ENCODE measurements at regions not wholly inside any gene's neighbourhood (a gene's known extent, or its start where the extent isn't known, plus 50 kb on each side); places are given as distances from the start of the nearest gene placed in this dataset.
"Not testable (repeated sequence)": the region's sequence is repeated elsewhere in the genome, so short reads cannot be mapped to it uniquely, and the experiment has no call there.

DNA sequence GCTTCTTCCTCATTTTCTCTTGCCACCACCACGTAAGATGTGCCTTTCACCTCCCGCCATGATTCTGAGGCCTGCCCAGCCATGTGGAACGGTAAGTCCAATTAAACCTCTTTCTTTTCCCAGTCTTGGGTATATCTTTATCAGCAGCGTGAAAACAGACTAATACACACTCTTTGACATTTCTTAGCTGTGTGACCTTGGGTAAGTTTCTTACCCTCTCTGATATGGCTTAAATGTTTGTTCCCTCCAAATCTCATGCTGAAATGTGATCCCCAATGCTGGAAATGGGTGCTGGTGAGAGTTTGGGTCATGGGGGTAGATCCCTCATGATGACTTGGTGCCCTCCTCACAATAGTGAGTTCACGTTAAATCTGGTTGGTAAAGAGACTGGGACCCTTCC is 188.8 kb upstream of the IRX4 start:
- DNase-seq: no peak
- Mint-ChIP-seq H3K9me3 (peaks cover 4% of the 10 kb centered on the region), H3K4me1 (peaks cover 19% of the 10 kb centered on the region)

DNA sequence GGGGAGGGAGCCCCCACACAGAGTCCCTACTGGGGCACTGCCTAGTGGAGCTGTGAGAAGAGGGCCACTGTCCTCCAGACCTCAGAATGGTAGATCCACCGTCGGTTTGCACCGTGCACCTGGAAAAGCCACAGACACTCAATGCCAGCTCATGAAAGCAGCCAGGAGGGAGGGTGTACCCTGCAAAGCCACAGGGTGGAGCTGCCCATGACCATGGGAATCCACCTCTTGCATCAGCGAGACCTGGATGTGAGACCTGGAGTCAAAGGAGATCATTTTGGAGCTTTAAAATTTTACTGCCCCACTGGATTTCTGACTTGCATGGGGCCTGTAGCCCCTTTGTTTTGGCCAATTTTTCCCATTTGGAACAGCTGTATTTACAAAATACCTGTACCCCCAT is 188.1 kb upstream of the IRX4 start:
- H3K27me3 Mint-ChIP-seq (ENCODE audit: low read depth, poor library complexity): peaks cover 22% of the 10 kb centered on the region
- not testable (repeated sequence) for H3K4me3 Mint-ChIP-seq; H3K27ac Mint-ChIP-seq; DNase-seq; H3K36me3 Mint-ChIP-seq (ENCODE audit: low read depth); H3K9me3 Mint-ChIP-seq
- peaks cover 27% of the 10 kb centered on the region for H3K4me1 Mint-ChIP-seq

More for the DNA sequence above, 188.8 kb upstream of the IRX4 start:
- Mint-ChIP-seq H3K4me3 (no peak overlapping the region), H3K27ac (no peak overlapping the region), H3K27me3 (ENCODE audit: low read depth, poor library complexity) (peaks cover 22% of the 10 kb centered on the region), H3K36me3 (ENCODE audit: low read depth) (no peaks in the 10 kb centered on the region)
- TF ChIP-seq, protein P1, sequence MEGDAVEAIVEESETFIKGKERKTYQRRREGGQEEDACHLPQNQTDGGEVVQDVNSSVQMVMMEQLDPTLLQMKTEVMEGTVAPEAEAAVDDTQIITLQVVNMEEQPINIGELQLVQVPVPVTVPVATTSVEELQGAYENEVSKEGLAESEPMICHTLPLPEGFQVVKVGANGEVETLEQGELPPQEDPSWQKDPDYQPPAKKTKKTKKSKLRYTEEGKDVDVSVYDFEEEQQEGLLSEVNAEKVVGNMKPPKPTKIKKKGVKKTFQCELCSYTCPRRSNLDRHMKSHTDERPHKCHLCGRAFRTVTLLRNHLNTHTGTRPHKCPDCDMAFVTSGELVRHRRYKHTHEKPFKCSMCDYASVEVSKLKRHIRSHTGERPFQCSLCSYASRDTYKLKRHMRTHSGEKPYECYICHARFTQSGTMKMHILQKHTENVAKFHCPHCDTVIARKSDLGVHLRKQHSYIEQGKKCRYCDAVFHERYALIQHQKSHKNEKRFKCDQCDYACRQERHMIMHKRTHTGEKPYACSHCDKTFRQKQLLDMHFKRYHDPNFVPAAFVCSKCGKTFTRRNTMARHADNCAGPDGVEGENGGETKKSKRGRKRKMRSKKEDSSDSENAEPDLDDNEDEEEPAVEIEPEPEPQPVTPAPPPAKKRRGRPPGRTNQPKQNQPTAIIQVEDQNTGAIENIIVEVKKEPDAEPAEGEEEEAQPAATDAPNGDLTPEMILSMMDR (IDR thresholded peaks at IDR 0.05): no peak

DNA sequence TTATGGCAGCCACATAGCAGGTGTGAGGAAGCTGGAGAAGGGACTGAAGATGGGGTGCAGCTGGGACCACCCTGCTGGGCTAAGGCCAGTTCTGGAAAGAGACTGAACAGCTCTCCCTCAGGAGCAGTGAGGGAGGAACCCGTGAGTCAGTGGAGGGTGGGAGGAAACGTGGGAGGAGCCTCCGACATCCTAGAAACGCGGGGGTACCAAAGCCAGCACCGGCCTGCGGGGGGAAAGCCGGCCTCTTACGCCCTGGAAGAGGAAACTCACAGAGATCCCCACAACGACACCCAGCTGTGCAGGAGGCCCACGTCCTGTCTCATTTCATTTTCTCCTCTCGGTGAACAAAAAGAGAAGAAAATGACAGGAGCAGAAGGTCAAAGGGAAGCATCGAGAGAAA is 185.8 kb upstream of the IRX4 start:
- peaks cover 20% of the 10 kb centered on the region for H3K9me3 Mint-ChIP-seq

DNA sequence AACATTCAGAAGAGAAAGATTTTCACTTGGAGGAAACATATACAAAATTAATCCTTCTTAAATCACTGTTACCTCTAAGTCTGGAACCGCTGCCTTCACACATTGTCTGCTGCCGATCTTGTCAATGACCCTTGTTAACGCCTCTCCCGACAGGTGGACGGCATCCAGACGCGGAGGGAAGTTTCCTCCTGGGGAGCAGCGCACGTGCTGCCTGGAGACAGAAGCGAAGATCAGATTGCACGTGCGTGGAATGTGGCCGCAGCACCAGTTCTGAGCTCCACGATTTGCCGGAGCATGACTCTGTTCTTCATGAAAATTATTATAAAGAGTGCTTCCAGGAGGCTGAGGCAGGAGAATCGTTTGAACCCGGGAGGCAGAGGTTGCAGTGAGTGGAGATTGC is 183.6 kb upstream of the IRX4 start:
- Mint-ChIP-seq H3K27me3 (ENCODE audit: low read depth, poor library complexity) (peaks cover 16% of the 10 kb centered on the region), H3K36me3 (ENCODE audit: low read depth) (no peaks in the 10 kb centered on the region), H3K4me1 (peaks cover 28% of the 10 kb centered on the region), H3K4me3 (no peak overlapping the region), H3K27ac (no peak overlapping the region), H3K9me3 (peaks cover 30% of the 10 kb centered on the region)
- no peak for DNase-seq
- TF ChIP-seq, protein P1 (IDR thresholded peaks at IDR 0.05): no peak

More for the DNA sequence above, 185.8 kb upstream of the IRX4 start:
- H3K4me1 Mint-ChIP-seq: peaks cover 28% of the 10 kb centered on the region
- no peak for DNase-seq
- H3K4me3 Mint-ChIP-seq: no peak overlapping the region
- H3K27me3 Mint-ChIP-seq (ENCODE audit: low read depth, poor library complexity): peaks cover 18% of the 10 kb centered on the region
- H3K36me3 Mint-ChIP-seq (ENCODE audit: low read depth): no peaks in the 10 kb centered on the region
- H3K27ac Mint-ChIP-seq: no peak overlapping the region
- TF ChIP-seq, protein P1 (IDR thresholded peaks at IDR 0.05): no peak

DNA sequence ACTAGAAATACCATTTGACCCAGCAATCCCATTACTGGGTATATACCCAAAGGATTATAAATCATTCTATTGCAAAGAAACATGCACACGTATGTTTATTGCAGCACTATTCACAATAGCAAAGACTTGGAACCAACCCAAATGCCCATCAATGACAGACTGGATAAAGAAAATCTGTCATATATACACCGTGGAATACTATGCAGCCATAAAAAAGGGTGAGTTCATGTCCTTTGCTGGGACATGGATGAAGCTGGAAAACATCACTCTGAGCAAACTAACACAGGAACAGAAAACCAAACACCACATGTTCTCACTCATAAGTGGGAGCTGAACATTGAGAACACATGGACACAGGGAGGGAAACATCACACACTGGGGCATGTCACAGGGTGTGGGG is 180.7 kb upstream of the IRX4 start:
- DNase-seq; H3K4me3 Mint-ChIP-seq; H3K27ac Mint-ChIP-seq; H3K36me3 Mint-ChIP-seq (ENCODE audit: low read depth): not testable (repeated sequence)
- Mint-ChIP-seq H3K9me3 (peaks cover 26% of the 10 kb centered on the region), H3K4me1 (peaks cover 43% of the 10 kb centered on the region), H3K27me3 (ENCODE audit: low read depth, poor library complexity) (peaks cover 28% of the 10 kb centered on the region)

DNA sequence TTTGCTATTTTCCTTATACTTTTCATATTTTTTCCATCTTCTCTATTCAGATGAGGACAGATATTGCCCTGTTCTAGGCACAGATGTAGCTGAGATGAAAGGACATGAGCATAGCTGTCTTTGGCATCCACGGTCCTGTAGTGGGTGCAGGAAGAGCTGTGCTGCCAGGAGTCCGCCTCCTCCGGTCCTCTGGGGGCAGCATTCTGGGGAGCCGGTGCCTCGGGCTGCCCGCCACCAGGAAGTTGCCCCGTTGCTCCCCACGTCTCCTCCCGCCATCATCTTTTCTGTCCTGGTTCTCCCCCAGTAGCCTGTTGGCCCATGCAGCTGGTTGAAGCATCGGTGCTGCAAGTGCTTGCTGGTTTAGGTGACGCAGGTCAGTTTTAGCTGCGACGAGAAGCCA is 170.0 kb upstream of the IRX4 start:
- Mint-ChIP-seq H3K27me3 (ENCODE audit: low read depth, poor library complexity) (peaks cover 10% of the 10 kb centered on the region), H3K36me3 (ENCODE audit: low read depth) (no peaks in the 10 kb centered on the region), H3K4me3 (no peak overlapping the region), H3K4me1 (no peaks in the 10 kb centered on the region), H3K9me3 (peaks cover 39% of the 10 kb centered on the region), H3K27ac (no peak overlapping the region)
- no peak for DNase-seq
- TF ChIP-seq, protein P1 (IDR thresholded peaks at IDR 0.05): no peak

DNA sequence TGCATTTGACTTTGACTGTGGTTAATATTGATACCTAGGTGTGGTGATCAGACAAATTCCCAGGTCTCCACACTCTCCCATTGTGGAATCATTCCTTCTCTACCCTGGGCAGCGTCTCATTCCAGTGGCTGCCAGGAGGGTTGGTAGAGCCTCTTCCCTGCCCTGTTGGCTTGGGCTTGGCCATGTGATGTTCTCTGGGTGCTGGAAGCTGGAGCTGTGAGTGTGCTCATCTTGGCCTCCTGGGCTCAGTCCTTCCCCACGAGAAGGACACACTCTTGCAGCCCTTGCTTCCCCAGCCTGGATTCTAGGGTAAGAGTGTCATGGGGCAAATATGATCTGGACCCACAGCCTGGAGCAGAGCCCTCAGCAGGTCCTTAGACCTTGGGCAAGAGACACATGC is 167.2 kb upstream of the IRX4 start:
- Mint-ChIP-seq H3K4me3 (no peak overlapping the region), H3K27ac (no peak overlapping the region)
- no peak for DNase-seq

More for the DNA sequence above, 167.2 kb upstream of the IRX4 start:
- TF ChIP-seq, protein P1 (IDR thresholded peaks at IDR 0.05): no peak
- Mint-ChIP-seq H3K27me3 (ENCODE audit: low read depth, poor library complexity) (peaks cover 18% of the 10 kb centered on the region), H3K4me1 (no peaks in the 10 kb centered on the region), H3K36me3 (ENCODE audit: low read depth) (no peaks in the 10 kb centered on the region), H3K9me3 (peaks cover 32% of the 10 kb centered on the region)
